PC-3 (cell line): ENCODE measurements at regions not wholly inside any gene's neighbourhood (a gene's known extent, or its start where the extent isn't known, plus 50 kb on each side); places are given as distances from the start of the nearest gene placed in this dataset.

Experiments
- ATAC-seq: fragments of 200-7000 bp; cut with Tn5 transposase; 2 replicates; pipeline ENCODE4 v1.9.1; 2020; ENCODE audit warnings: mild to moderate bottlenecking, moderate library complexity
- BruUV-seq: library from RNA; stranded (reverse); fragments of 400-500 nt; replicated peaks from 2 replicates; lab custom pipeline; 2021; lab: Mats Ljungman, UMichigan
- CTCF ChIA-PET: fragments of 300-600 bp; sonication (Branson Sonifier 250); formaldehyde crosslinking; loops from one replicate; lab custom pipeline; 2022; ENCODE audit warnings: antibody characterized with exemption; lab: Charles Lee
- POLR2A ChIA-PET: fragments of 300-600 bp; sonication (Branson Sonifier 250); formaldehyde crosslinking; loops from one replicate; lab custom pipeline; 2022; ENCODE audit warnings: antibody characterized with exemption; ENCODE audit not compliant: unreplicated experiment; lab: Charles Lee
- DNase-seq: peaks from one replicate; pipeline ENCODE4 v3.0.0-alpha.2; 2015
- H2AFZ ChIP-seq: fragments of 300-600 bp; sonication (generic); 2 replicates; pipeline ENCODE4 v1.6.0; 2016; ENCODE audit warnings: antibody characterized with exemption, low read length
- H3F3A ChIP-seq: fragments of 300-600 bp; sonication (generic); one replicate; pipeline ENCODE4 v1.6.0; 2017; ENCODE audit warnings: antibody characterized with exemption, low read length, control low read depth, mild to moderate bottlenecking; ENCODE audit not compliant: unreplicated experiment
- H3K27ac ChIP-seq: fragments of 300-600 bp; sonication (generic); 2 replicates; pipeline ENCODE4 v1.5.1; 2016; ENCODE audit warnings: mild to moderate bottlenecking, low read length
- H3K27me3 ChIP-seq: fragments of 300-600 bp; sonication (generic); 2 replicates; pipeline ENCODE4 v1.6.1; 2016; ENCODE audit warnings: low read length, mixed read lengths
- H3K36me3 ChIP-seq: fragments of 300-600 bp; sonication (generic); 2 replicates; pipeline ENCODE4 v1.6.1; 2016; ENCODE audit warnings: low read depth, mixed run types, low read length, mixed read lengths
- H3K4me1 ChIP-seq: fragments of 300-600 bp; sonication (generic); 2 replicates; pipeline ENCODE4 v1.5.1; 2016; ENCODE audit warnings: low read length; ENCODE audit not compliant: insufficient read depth
- H3K4me2 ChIP-seq: fragments of 300-600 bp; sonication (generic); 2 replicates; pipeline ENCODE4 v1.6.0; 2016; ENCODE audit warnings: low read length
- H3K4me3 ChIP-seq: fragments of 300-600 bp; sonication (generic); 2 replicates; pipeline ENCODE4 v1.5.1; 2016; ENCODE audit warnings: mild to moderate bottlenecking, low read length, mixed read lengths
- H3K79me2 ChIP-seq: fragments of 300-600 bp; sonication (generic); 2 replicates; pipeline ENCODE4 v1.6.1; 2017; ENCODE audit warnings: low read length, mixed read lengths
- H3K9ac ChIP-seq: fragments of 300-600 bp; sonication (generic); 2 replicates; pipeline ENCODE4 v1.6.0; 2016; ENCODE audit warnings: mild to moderate bottlenecking, low read length
- H3K9me2 ChIP-seq: fragments of 300-600 bp; sonication (generic); replicated peaks from 2 replicates; pipeline ENCODE4 v1.6.1; 2016; ENCODE audit warnings: mixed run types, low read length, mixed read lengths
- H3K9me3 ChIP-seq: fragments of 300-600 bp; sonication (generic); 2 replicates; pipeline ENCODE4 v1.6.1; 2016; ENCODE audit warnings: low read length, mixed read lengths
- H4K20me1 ChIP-seq: fragments of 300-600 bp; sonication (generic); 2 replicates; pipeline ENCODE4 v1.6.1; 2016; ENCODE audit warnings: low read length, mixed read lengths
- EZH2 ChIP-seq: fragments of 300-600 bp; sonication (generic); IDR thresholded peaks from one replicate; pipeline ENCODE4 v1.6.1; 2017; ENCODE audit warnings: antibody characterized with exemption, mild to moderate bottlenecking, low read length; ENCODE audit not compliant: unreplicated experiment
- EZH2phosphoT487 ChIP-seq: fragments of 300-600 bp; sonication (generic); IDR thresholded peaks from 2 replicates; pipeline ENCODE4 v1.6.1; 2018; ENCODE audit warnings: mild to moderate bottlenecking, antibody characterized with exemption, low read length, borderline replicate concordance
- intact Hi-C: fragments of 100-400 bp; cut with micrococcal nuclease; formaldehyde crosslinking; loops from 2 replicates; pipeline ENCODE4 v1.9.0; 2023
- TF ChIP-seq, protein P1 (sequence below): fragments of 300-600 bp; sonication (generic); conservative IDR thresholded peaks from 2 replicates; pipeline ENCODE4 v1.5.1; 2017; ENCODE audit warnings: antibody characterized with exemption, low read depth, mild to moderate bottlenecking, low read length

DNA sequence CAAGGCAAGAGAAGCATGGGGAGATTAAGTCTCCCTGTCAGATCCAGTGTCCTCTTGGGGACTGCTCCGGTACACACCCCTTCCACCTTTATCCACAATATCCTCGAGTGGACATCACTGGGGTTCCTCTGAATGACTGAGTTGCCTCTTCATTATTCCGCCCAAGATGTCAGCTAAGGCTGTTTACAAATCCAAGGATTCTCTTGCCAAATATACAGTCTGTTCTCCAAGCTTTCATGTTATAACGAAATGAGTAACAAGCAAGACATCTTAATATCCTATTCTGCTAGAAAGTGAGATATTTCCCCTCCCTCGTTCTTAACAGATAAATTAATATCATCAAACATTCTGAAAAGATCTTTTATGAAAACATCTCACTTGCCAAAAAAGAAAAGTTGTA lies 314.1 kb upstream of the IRX5 start:
- no peaks in the 10 kb centered on the region for H3F3A ChIP-seq
- no peaks in the 10 kb centered on the region for H3K9me2 ChIP-seq
- ChIA-PET CTCF (no interaction called here), POLR2A (no interaction called here)
- H3K79me2 ChIP-seq = no peaks in the 10 kb centered on the region
- no peaks in the 10 kb centered on the region for H3K4me1 ChIP-seq
- DNase-seq (no peak), ATAC-seq (no peak)
- H3K4me3 ChIP-seq = no peak overlapping the region
- H4K20me1 ChIP-seq = no peaks in the 10 kb centered on the region
- intact Hi-C loops = no loop called here
- no peaks in the 10 kb centered on the region for H3K27me3 ChIP-seq
- no TSS peak for BruUV-seq
- H3K4me2 ChIP-seq = no peak overlapping the region
- H3K27ac ChIP-seq = no peak overlapping the region
- no peaks in the 10 kb centered on the region for H3K9me3 ChIP-seq
- no peak overlapping the region for H3K9ac ChIP-seq
- TF ChIP-seq EZH2phosphoT487 (no peak), EZH2 (no peak)
- H3K36me3 ChIP-seq = no peaks in the 10 kb centered on the region
- no peak overlapping the region for H2AFZ ChIP-seq

DNA sequence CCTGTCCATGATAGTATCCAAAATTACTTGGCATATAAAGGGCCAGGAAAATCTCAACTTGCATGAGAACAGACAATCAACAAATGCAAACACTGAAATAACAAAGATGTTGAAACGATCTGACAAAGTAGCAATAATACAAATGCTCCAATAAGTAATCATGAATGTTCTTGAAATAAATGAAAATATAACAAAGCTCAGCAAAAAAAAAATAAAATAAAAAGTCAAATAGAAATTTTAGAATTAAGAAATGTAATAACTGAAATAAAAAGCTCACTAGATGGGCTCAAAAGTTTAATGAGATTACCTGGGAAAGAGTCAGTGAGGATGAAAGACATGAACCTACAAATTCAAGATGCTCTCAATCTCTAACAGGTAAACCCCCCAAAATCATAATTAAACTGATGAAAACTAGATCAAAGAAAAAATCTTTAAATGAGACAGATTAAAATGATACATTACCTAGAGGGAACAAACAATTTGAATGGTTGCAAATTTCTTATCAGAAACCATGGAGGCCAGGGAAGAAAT lies 319.0 kb upstream of the IRX3 start:
- no peaks in the 10 kb centered on the region for H3K36me3 ChIP-seq
- ATAC-seq (no peak), DNase-seq (no peak)
- no TSS peak for BruUV-seq
- no peak overlapping the region for H3K27ac ChIP-seq
- H3K4me2 ChIP-seq = no peak overlapping the region
- POLR2A ChIA-PET = no interaction called here
- intact Hi-C loops = no loop called here
- no peaks in the 10 kb centered on the region for H3K4me1 ChIP-seq
- no peak overlapping the region for H3K9ac ChIP-seq
- no peaks in the 10 kb centered on the region for H3K9me2 ChIP-seq
- no peak overlapping the region for H2AFZ ChIP-seq
- H3K4me3 ChIP-seq = no peak overlapping the region
- H3K9me3 ChIP-seq = no peaks in the 10 kb centered on the region
- no peaks in the 10 kb centered on the region for H3F3A ChIP-seq
- H3K27me3 ChIP-seq = no peaks in the 10 kb centered on the region
- CTCF ChIA-PET = no interaction called here
- no peaks in the 10 kb centered on the region for H3K79me2 ChIP-seq
- TF ChIP-seq EZH2 = no peak
- TF ChIP-seq, protein P1, sequence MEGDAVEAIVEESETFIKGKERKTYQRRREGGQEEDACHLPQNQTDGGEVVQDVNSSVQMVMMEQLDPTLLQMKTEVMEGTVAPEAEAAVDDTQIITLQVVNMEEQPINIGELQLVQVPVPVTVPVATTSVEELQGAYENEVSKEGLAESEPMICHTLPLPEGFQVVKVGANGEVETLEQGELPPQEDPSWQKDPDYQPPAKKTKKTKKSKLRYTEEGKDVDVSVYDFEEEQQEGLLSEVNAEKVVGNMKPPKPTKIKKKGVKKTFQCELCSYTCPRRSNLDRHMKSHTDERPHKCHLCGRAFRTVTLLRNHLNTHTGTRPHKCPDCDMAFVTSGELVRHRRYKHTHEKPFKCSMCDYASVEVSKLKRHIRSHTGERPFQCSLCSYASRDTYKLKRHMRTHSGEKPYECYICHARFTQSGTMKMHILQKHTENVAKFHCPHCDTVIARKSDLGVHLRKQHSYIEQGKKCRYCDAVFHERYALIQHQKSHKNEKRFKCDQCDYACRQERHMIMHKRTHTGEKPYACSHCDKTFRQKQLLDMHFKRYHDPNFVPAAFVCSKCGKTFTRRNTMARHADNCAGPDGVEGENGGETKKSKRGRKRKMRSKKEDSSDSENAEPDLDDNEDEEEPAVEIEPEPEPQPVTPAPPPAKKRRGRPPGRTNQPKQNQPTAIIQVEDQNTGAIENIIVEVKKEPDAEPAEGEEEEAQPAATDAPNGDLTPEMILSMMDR = no peak
- no peak for TF ChIP-seq EZH2phosphoT487
- no peaks in the 10 kb centered on the region for H4K20me1 ChIP-seq

DNA sequence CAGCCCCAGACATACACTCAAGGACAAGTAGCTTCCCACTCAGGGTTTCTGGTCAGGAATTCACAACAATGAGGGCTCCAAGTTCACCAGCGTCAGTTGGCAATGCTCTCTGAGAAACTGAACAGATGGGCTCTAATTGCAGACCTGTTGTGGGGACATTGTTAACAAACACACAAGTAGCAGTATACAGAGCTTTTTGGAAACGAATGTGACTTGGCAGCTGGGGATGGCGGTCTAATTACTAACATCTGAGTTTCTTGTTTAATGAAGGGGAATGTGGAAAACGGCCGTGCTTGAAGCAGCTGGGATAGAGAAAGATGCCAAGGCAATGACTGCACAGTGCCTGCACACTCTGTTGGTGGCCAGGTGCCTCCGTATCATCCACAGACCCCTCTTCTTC lies 316.1 kb upstream of the IRX3 start:
- no peak overlapping the region for H2AFZ ChIP-seq

More for the DNA sequence above, 316.1 kb upstream of the IRX3 start:
- Histone ChIP-seq H3K27ac (no peak overlapping the region), H3K9me2 (no peaks in the 10 kb centered on the region), H3K79me2 (no peaks in the 10 kb centered on the region), H3K36me3 (no peaks in the 10 kb centered on the region), H3K27me3 (no peaks in the 10 kb centered on the region), H3F3A (no peaks in the 10 kb centered on the region), H3K4me1 (no peaks in the 10 kb centered on the region), H3K9ac (no peak overlapping the region), H3K4me3 (no peak overlapping the region), H3K9me3 (no peaks in the 10 kb centered on the region), H3K4me2 (no peak overlapping the region), H4K20me1 (no peaks in the 10 kb centered on the region)
- TF ChIP-seq EZH2phosphoT487 = no peak
- TF ChIP-seq EZH2 = no peak
- TF ChIP-seq, protein P1 = no peak
- intact Hi-C loops = no loop called here
- ATAC-seq (no peak), DNase-seq (no peak)
- POLR2A ChIA-PET = no interaction called here
- BruUV-seq = no TSS peak
- CTCF ChIA-PET = no interaction called here
